ENCODE measurements at regions not wholly inside any gene's neighbourhood (a gene's known extent, or its start where the extent isn't known, plus 50 kb on each side); places are given as distances from the start of the nearest gene placed in this dataset.
A peak's percentile ranks its signal among the peaks of the same experiment; 100 is the strongest.
"Not testable (repeated sequence)": the region's sequence is repeated elsewhere in the genome, so short reads cannot be mapped to it uniquely, and the experiment has no call there.

DNA sequence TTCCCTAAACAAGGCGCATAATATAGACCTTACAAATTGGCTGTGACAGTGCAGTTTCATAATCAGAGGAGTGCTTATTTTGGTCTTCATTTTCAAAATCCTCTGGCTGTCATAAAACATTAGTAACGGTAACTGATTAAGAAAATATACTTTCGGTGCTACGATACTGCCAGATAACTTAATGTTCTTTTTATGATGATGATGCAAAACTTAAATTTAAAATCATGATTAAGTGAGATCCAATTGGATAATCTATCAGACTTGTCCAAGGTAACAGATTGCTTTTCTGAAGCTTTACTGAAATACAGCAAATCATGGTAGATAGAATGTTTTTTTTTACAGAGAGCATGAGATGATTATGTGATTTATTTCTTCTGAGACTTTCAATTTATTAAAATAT is 364.2 kb upstream of the CNTN3 start:
- no peak for DNase-seq

DNA sequence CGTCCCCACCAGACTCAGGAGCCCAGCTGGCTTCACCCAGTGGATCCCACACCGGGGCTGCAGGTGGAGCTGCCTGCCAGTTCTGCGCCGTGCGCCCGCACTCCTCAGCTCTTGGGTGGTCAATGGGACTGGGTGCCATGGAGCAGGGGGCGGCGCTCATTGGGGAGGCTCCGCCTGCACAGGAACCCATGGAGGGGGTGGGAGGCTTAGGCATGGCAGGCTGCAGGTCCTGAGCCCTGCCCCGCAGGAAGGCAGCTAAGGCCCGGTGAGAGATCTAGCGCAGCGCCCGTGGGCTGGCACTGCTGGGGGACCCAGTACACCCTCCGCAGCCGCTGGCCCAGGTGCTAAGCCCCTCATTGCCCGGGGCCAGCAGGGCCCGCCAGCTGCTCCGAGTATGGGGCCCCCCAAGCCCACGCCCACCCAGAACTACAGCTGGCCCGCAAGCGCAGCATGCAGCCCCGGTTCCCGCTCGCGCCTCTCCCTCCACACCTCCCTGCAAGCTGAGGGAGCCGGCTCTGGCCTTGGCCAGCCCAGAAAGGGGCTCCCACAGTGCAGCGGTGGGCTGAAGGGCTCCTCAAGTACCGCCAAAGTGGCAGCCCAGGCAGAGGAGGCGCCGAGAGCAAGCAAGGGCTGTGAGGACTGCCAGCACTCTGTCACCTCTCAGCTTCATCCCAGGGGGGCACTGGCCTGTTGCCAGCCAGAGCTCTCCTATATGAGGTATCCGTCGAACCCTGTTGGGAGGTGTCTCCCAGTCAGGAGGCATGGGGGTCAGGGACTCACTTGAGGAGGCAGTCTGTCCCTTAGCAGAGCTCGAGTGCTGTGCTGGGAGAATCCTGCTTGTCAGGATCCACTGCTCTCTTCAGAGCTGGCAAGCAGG is 370.8 kb upstream of the CNTN3 start:
- DNase-seq, result not testable (repeated sequence)

DNA sequence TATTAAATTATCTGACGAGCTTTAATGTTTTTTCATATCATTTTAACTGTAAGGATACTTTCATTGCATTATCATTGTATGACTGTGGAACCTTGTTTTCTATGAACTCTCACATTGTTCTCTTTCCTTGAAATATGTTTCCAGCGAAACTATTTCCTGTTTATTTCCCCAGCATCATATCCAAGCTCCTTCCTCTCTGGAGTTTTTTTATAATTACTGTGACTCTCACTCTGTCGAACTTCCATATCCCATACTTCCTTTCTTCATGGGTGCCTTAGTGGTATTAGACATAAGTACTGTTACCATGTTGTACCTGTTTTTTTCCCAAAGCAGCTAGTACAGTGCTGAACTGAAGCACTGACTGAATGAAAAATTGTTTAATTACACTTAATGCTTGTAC is 373.6 kb upstream of the CNTN3 start:
- DNase-seq, result no peak

DNA sequence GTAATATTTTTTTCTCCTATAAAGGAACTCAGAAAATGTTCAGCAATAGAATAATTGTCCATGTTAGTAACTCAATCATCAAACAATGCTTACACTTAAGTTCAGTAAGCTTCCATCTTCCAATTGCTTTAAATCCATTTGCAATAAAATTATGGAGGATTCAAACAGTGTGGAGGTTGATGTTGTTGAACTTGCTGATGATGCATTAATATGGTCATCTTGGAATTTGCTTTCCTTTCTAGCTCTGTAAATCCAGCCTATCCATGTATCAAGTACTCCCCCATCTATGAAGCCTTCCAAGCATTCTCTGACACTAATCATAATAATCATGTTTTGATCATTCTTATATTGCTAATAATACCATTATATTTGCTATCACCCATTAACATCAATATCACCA is 378.4 kb upstream of the CNTN3 start:
- DNase-seq, result no peak

DNA sequence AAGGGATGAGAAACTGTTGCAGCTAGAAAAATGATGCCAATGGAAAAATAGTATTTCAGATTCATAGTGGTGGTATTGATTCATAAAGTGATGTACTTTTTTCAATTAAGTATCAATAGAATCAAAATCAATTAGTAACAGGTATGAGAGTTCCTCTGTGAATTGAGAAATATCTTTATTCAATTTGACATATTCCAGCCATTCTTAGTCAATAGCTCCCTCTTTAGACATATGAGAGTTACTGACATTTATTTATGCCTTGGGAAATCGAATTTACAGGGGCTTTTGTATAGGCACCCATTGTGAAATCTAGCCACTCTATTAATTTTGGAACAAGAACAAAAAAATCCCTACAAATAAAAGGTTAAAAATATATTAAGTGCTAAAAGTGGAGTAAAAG is 386.9 kb upstream of the CNTN3 start:
- peak; percentile 7 for DNase-seq

DNA sequence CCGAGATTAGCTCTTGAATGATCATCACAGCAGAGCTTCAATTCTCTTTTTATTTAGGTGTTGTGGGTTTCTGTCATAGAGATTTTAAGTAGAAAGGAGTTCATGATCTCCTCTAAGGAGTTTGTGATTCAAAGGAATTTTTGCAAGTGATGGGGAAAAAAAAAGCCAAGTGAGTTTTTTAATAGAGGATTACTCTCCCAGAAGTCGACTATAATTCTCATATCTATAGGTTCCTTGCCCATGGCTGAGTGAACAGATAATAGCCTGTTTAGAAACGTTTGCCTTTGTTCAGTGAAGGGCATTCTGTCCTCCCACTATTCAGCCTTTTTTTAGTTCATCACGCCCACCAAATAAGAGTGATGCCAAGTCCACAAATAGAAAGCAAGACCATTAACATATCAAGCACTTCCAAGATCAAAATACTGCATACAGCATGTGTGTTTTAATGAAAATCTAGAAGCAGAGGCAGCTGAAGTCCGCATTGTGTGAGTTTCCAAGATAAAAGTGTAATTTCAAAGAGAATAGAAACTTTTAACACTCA is 398.4 kb upstream of the CNTN3 start:
- DNase-seq, result no peak

DNA sequence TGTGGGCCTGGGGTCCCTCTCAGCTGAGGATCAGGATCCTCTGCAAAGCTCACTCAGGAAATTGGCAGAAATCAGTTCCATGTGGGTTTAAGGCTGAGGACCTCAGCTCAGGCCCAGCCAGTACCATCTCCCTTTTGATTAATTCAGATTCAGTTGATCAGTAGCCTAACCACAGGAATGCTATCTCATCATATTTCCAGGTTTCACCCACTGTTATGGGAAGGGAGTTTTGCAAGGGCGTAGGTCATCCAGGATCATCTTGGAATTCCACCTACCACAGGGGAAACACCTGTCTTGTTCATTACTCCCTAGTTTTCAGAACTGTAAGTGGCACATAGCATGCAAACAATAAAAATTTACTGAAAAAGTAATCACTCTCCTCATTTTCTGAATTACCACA is 399.5 kb upstream of the CNTN3 start:
- no peak for DNase-seq

DNA sequence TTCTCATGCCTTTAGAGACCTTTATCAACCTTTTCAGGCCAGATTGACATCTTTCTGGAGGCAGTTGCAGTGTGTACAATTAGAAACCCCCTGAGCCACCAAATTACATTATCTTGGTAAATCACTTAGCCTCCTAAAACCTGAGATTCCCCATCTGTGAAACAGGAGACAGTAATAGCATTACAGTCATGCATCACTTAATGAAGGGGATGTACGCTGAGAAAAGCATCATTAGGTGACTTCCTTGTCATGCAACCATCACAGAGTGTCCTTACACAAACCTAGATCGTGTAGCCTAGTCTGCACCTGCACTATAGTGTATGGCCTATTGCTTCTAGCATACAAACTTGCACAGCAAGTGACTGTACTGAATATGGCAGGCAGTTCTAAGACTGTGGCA is 400.8 kb upstream of the CNTN3 start:
- no peak for DNase-seq

DNA sequence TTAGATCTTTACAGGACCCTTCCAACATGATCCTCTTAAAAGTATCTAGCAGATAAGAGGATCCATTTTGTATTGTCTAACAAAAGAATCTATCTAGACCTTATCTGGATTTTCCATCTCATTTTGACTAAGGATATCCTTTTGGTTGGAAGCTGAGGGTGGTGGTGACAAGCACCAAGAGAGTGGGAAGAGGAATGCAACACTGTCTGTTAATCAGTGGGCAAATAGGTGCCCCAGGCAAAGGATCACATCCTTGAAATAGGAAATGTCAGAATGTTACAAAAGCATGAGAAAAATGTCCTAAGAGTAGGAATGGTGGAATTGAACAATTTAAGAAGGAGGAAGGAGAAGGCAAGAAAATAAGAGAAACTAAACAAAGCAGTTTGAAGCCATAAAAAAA is 420.7 kb upstream of the CNTN3 start:
- DNase-seq, result no peak

DNA sequence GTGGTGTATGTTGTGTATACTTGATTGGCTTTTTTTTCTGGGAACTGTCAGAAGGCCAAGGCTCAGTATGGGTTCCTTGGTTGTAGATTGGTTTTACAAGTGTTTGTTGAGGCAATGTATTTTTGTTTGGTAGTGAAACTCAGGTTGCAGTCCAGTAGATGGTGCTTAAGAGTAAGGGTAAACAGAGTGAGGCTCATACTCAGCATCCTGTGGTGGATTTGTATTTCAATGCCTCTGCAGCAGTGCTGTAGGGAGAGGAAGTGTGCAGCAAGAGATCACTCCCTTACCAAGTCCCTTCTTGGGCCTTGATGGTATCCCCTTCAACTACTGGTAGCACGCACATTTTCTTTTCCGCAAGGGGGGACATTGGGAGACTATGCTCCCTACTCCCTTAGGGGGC is 428.5 kb upstream of the CNTN3 start:
- DNase-seq, result no peak

DNA sequence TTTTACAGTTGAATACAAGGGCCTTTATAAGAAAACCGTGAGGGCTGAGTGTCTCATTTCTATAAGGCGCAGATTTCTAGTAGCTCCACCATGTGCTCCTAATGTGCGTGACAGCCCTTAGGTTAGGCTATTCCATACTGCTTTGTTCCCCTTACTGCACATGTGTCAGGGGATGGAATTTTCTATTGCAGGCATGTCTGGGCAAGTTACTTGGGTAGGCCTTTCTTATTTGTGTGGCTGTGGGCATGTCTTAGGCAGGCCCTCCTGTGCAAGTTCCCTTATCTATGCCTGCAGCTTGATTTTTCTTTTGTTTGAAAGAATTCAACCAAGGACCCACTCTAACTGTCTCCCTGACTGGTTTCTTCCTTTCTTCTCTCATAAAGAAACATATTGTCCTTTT is 434.2 kb upstream of the CNTN3 start:
- DNase-seq, result no peak

DNA sequence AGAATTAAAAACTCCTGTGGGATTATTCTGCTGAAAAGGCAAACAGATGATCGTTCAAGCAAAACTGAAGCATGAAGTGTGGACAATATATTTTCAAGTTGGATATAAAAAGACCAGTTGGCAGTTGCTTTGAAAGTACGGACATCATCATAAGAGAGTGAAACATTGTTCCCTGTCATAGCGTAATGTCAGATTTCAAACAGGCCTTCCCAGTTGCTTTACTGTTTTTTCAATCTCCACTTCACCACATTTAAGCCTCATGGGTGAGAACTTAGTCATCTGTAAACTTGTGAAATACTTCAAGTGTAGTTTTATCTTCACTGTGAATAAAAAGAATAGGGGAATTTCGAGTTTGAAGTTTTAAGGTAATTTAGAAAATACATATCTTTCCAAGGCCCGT is 435.1 kb upstream of the CNTN3 start:
- no peak for DNase-seq

DNA sequence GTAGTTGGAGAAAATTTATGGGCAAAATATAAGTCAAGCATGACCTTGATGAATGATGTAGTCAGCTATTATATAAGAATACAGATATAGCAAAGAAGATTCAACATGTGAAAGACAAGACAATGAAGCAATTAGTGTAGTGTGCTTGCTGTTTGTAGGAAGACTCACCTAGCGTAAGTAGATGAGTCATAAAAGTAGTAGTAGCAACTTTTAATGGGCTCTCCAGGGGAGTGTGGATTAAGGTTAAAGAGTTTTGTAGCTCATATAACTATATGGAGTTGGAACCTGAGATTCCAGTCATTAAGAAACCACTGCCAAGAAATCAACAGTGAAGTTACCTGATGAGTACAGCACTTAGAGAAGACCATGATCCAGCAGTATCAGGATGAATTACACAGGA is 444.7 kb upstream of the CNTN3 start:
- no peak for DNase-seq

DNA sequence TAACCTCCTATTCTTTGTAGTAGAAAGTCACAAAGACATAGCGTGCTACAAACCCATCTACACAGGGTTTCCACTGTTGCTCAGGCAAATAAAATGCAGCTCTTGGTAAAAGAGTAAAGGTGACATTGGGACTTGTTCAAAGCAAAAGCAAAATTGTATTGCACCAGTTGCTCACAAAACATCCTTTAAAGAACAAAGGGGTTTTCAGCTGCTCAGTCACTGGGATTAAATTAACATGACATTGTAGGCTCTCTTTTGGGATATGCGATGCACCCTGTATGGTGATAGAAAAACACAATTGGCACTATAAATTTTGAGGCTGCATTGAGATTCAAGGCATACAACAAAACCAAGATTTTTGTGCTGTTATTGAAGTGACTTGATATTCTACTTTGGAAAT is 447.3 kb upstream of the CNTN3 start:
- no peak for DNase-seq

DNA sequence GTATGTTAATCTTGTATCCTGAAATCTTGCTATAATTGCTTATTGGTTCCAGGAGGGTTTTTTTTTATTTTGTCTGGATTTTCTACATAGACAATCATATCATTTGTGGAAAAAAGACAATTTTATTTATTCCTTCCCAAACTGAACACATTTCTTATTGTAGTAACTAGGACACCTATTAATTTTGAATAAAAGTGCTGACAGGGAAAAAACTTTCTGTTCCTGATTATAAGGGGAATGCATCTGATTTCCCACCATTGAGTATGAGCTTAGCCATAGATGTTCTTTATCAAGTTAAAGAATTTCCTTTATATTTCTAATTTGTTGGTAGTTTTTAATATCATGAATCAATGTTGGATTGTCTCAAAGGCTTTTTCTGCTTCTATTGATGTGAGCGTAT is 460.7 kb upstream of the CNTN3 start:
- DNase-seq, result no peak

DNA sequence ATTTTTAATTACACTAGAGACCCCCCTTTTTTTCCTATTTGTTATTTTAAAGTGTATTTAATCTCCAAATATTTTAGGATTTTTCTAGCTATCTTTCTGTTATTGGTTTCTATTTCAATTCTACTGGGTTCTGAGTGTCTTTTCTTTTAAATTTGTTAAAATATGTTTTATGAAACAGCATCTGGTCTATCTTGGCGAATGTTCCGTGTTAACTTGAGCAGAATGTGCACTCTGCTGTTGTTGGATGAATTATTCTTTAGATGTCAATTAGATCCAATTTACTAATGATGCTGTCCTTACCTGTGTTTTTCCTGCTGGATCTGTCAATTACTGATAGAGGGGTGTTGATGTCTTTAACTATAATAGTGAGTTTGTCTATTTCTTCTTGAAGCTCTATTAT is 462.0 kb upstream of the CNTN3 start:
- DNase-seq, result no peak

DNA sequence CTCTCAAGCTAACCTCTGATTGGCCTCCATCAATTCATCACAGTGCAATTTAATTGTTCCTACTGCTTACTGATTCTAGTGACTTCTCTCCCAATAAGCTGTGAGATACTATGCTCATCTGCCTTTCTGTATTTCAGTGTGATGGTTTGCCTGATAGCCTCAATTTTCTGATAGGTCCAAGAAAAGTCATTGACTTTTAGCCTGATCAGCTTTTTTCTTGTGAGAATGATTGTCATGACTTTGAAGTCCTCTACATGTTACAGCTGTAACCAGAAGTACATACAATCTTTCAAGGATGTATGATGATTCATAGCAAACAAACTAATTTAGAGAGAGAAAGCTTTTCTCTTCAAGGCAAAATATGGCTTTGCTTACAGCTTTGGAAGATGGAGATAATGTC is 463.8 kb upstream of the CNTN3 start:
- DNase-seq, result no peak

DNA sequence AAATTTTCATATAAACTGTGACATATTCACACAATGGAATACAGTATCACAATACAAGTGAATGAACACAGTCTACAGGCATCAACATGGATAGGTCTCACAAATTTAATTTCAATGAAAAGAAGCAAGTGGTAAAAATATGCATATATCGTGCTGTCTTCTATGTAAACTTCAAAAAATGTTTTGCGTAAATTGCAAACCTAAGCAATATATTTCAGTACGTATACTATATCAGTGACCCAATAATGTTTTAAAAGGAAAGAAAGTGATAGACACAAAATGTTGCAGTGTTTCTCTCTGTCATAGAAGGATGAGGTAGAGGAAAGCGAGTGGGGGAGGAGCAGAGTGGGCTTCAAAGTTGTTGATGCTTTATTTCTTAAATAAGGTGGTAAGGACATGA is 468.4 kb upstream of the CNTN3 start:
- DNase-seq, result no peak

DNA sequence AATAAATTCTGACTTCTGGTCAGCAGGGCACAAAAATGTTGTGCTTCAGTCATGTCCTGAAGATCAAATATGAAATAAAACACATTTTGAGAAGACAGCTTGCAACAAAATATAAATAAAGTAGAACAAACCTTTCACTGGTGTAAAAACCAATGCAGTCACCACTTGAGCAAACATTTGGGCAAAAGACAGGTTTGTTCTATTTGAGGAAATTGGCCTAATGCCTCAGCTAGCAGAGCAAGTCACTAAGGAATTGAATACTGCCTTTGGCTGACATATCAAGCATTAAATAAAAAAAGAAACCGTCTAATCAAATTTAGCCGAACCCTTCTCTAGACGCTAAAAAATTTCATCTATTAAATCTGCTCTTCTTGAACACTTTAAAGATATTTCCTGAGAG is 475.4 kb upstream of the CNTN3 start:
- DNase-seq, result no peak

DNA sequence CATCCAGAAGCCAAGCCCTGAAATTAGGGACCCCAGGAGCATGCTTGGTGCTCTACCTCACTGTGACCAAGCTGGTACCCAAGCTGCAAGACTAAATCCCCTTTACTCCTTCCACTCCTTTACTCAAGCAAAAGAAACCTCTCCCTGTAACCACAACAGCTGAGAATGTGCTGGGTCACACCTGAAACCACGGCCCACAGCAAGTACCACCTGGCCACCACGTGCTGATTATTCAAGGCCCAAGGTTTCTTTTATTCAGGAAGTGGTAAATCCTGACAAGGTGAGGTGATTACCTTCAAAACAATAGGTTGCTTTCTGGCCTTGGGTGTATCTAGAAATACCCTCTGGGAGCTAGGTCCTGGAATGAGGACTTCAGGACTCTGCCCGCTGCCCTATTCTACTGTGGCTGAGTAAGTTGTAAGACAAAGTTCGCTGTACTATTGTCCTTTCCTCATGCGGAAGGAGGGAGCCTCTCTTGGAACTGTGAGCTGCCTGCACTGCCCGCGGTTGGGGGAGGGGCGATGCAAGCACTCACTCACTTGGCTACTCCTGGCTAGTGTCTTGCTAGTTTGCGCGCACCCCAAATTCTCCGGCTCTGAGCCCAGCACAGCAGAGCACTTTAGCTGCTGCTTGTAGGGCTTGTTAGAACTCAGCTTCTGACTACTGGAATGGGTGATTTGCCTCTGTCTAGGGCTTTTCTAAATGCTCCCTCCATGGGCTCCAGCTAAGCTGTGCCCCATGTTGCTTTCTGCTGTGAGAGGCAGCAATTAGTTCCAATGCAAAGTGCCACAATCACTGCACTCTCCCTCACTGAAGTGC is 487.1 kb upstream of the CNTN3 start:
- DNase-seq, result no peak

DNA sequence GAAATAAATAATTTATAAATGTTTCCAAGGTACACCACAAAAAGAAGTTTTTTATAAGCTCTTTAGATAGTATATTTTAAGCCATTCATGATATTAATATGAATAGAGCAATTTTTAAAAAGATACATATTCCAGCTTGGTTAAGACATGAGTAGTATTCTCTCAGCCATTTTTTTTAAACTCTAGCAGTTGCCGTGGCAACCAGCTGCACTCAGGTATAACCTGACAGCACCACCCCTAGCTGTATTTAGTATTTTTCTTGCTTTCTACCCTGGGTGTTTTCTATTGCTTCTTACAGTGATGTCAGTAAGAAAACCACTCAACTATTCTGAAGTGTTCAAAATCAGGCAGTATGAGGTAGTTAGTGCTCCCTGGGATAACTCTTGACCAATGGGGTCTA is 496.3 kb upstream of the CNTN3 start:
- DNase-seq, result no peak

DNA sequence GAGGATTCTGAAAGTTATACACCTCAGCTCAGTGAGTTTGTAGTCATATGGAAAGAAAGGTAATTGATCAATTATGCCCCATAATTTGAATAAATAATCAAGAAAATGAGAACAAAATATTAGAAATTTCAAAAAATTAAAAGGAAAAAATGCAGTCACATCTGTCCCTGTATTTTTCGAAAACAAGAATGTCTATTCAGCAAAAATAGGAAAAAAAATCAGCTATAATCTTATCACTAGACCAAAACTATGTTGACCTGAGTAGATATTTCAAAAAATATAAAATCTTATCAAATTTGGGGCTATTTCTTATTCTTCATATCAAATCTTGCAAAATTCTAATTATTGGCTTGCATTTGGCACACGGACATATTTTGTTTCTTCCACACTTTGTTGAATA is 501.2 kb upstream of the CNTN3 start:
- DNase-seq, result no peak

DNA sequence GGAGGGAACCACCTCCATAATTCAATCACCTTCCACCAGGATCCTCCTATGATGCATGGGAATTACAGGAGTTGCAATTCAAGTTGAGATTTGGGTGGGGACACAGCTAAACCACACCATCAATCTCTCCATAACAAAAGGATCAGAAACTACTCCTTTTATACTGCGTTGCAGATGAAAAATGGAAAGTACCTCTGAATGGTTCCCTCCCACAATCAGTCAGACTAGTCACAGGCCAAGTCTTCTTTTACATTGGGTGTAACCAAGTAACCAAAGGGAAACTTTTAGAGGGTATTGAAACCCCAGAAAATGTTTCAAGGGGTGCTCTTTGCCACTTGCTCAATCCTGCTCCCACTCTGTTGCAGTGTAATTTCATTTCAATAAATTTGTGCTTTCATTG is 504.3 kb upstream of the CNTN3 start:
- no peak for DNase-seq

DNA sequence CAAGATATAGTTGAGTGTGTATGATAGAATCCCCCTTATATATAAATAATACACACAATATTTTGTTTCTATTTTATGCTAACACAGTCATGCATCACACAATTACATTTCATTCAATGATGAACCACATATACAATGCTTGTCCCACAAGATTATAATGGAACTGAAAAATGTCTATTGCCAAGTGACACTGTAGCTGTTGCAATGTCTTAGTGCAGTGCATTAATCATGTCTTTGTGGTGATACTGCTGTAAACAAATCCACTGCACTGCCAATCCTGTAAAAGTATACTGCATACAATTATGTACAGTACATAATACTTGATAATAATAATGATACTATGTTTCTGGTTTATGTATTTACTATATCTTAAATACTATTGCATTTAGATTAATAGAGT is 512.1 kb upstream of the CNTN3 start:
- DNase-seq, result no peak

Data from fibroblast of skin of right quadriceps (primary cell).